HEK293T (cell line): ENCODE measurements at regions not wholly inside any gene's neighbourhood (a gene's known extent, or its start where the extent isn't known, plus 50 kb on each side); places are given as distances from the start of the nearest gene placed in this dataset.
"Not testable (repeated sequence)": the region's sequence is repeated elsewhere in the genome, so short reads cannot be mapped to it uniquely, and the experiment has no call there.

Source experiments
- CTCF ChIA-PET: fragments of 350-600 bp; formaldehyde crosslinking; extraction: SDS; loops from one replicate; lab custom pipeline; 2021; ENCODE audit warnings: antibody characterized with exemption, inconsistent platforms; lab: Yijun Ruan, JAX
- POLR2A ChIA-PET: fragments of 350-600 bp; formaldehyde crosslinking; extraction: SDS; loops from one replicate; lab custom pipeline; 2020; ENCODE audit warnings: antibody characterized with exemption, inconsistent platforms; lab: Yijun Ruan, JAX
- DNase-seq: peaks from one replicate; pipeline ENCODE4 v3.0.0; 2012; ENCODE audit warnings: mixed read lengths; ENCODE audit errors: extremely low spot score
- ARNT ChIP-seq: fragments of 450-650 bp; IDR thresholded peaks from 2 replicates; pipeline ENCODE4 v1.6.1; 2017; ENCODE audit warnings: mild to moderate bottlenecking
- BHLHE40 ChIP-seq: fragments of 450-650 bp; IDR thresholded peaks from 2 replicates; pipeline ENCODE4 v1.6.1; 2016; ENCODE audit warnings: mild to moderate bottlenecking, moderate library complexity, borderline replicate concordance
- CTBP1 ChIP-seq: fragments of 450-650 bp; IDR thresholded peaks from 2 replicates; pipeline ENCODE4 v1.6.1; 2016; ENCODE audit warnings: borderline replicate concordance
- ELF4 ChIP-seq: fragments of 450-650 bp; IDR thresholded peaks from 2 replicates; pipeline ENCODE4 v1.6.1; 2017; ENCODE audit warnings: antibody characterized with exemption
- FOXA1 ChIP-seq: fragments of 450-650 bp; IDR thresholded peaks from 2 replicates; pipeline ENCODE4 v1.6.1; 2016; ENCODE audit warnings: mild to moderate bottlenecking
- FOXK2 ChIP-seq: fragments of 450-650 bp; IDR thresholded peaks from 2 replicates; pipeline ENCODE4 v1.6.1; 2016; ENCODE audit warnings: mild to moderate bottlenecking
- FOXM1 ChIP-seq: fragments of 450-650 bp; IDR thresholded peaks from 2 replicates; pipeline ENCODE4 v1.6.1; 2017; ENCODE audit warnings: mild to moderate bottlenecking, borderline replicate concordance
- HDGF ChIP-seq: fragments of 450-650 bp; IDR thresholded peaks from 2 replicates; pipeline ENCODE4 v1.6.1; 2017; ENCODE audit warnings: antibody characterized with exemption, borderline replicate concordance
- L3MBTL2 ChIP-seq: fragments of 450-650 bp; conservative IDR thresholded peaks from 2 replicates; pipeline ENCODE4 v1.6.1; 2016; ENCODE audit warnings: mild to moderate bottlenecking
- LEF1 ChIP-seq: fragments of 450-650 bp; IDR thresholded peaks from 2 replicates; pipeline ENCODE4 v1.6.1; 2017; ENCODE audit warnings: mild to moderate bottlenecking, borderline replicate concordance
- NFRKB ChIP-seq: fragments of 450-650 bp; IDR thresholded peaks from 2 replicates; pipeline ENCODE4 v1.6.1; 2016; ENCODE audit warnings: mild to moderate bottlenecking, moderate library complexity
- PKNOX1 ChIP-seq: fragments of 450-650 bp; IDR thresholded peaks from 2 replicates; pipeline ENCODE4 v1.6.1; 2016
- SP1 ChIP-seq: fragments of 450-650 bp; IDR thresholded peaks from 2 replicates; pipeline ENCODE4 v1.6.1; 2017
- SUZ12 ChIP-seq: fragments of 450-650 bp; IDR thresholded peaks from 2 replicates; pipeline ENCODE4 v1.6.1; 2016; ENCODE audit warnings: mild to moderate bottlenecking
- TARDBP ChIP-seq: fragments of 450-650 bp; IDR thresholded peaks from 2 replicates; pipeline ENCODE4 v1.6.1; 2016
- ZNF384 ChIP-seq: fragments of 450-650 bp; IDR thresholded peaks from 2 replicates; pipeline ENCODE4 v1.6.1; 2016

GRCh38 chr11:44426119-44426518, 116.2 kb upstream of the ALX4 start:
- TF ChIP-seq ZNF384 = no peak
- no peak for TF ChIP-seq ELF4
- TF ChIP-seq SP1 = no peak
- no peak for TF ChIP-seq ARNT
- ChIA-PET POLR2A (no interaction called here), CTCF (interaction anchor here (1.0 to 1.5 kb wide), 3 partner anchors 9 to 112 kb away, joined by 3 to 5 read pairs (median 4); no protein-coding TSS in a partner anchor)
- no peak for DNase-seq

GRCh38 chr11:44426958-44427357, 117.0 kb upstream of the ALX4 start:
- CTCF ChIA-PET = interaction anchor here (0.6 to 1.5 kb wide), 7 partner anchors 10 to 512 kb away, joined by 3 to 5 read pairs (median 4); no protein-coding TSS in a partner anchor
- POLR2A ChIA-PET = no interaction called here
- DNase-seq = no peak
- TF ChIP-seq ZNF384 (no peak), SP1 (no peak), L3MBTL2 (no peak), SUZ12 (no peak), PKNOX1 (no peak), FOXK2 (no peak), HDGF (no peak), FOXM1 (no peak), ELF4 (no peak), FOXA1 (no peak), ARNT (no peak), CTBP1 (no peak)

GRCh38 chr11:44427432-44427831, 117.5 kb upstream of the ALX4 start:
- POLR2A ChIA-PET = no interaction called here
- peak; percentile 57 for DNase-seq
- CTCF ChIA-PET = interaction anchor here (0.6 to 1.5 kb wide), 8 partner anchors 11 to 511 kb away, joined by 3 to 5 read pairs (median 4); no protein-coding TSS in a partner anchor
- TF ChIP-seq SUZ12 (no peak), PKNOX1 (no peak), FOXA1 (no peak), FOXM1 (no peak), ZNF384 (no peak), ARNT (no peak), FOXK2 (no peak), TARDBP (no peak), ELF4 (no peak), L3MBTL2 (no peak), NFRKB (no peak), BHLHE40 (no peak), HDGF (no peak), SP1 (no peak), LEF1 (no peak), CTBP1 (no peak)

- TF ChIP-seq HDGF (no peak), PKNOX1 (no peak), TARDBP (no peak), L3MBTL2 (no peak), ARNT (no peak), FOXM1 (no peak), FOXK2 (no peak), ZNF384 (no peak), LEF1 (no peak)
- DNase-seq = no peak
- CTCF ChIA-PET = no interaction called here
- POLR2A ChIA-PET = no interaction called here
Observed at GRCh38 chr11:44430140-44430539, 120.2 kb upstream of the ALX4 start.

GRCh38 chr11:44434191-44434590, 124.3 kb upstream of the ALX4 start:
- ChIA-PET CTCF (no interaction called here), POLR2A (no interaction called here)
- DNase-seq = no peak
- TF ChIP-seq TARDBP = no peak
- TF ChIP-seq HDGF = no peak
- TF ChIP-seq NFRKB = no peak

GRCh38 chr11:44437122-44437521, 127.2 kb upstream of the ALX4 start:
- no peak for DNase-seq
- TF ChIP-seq FOXK2 = no peak
- no peak for TF ChIP-seq ZNF384
- no peak for TF ChIP-seq ARNT
- CTCF ChIA-PET = no interaction called here

GRCh38 chr11:44442893-44443673, 122.4 kb upstream of the CD82 start:
- CTCF ChIA-PET = interaction anchor here (0.6 to 1.0 kb wide), 2 partner anchors 16 to 81 kb away, joined by 3 to 5 read pairs; no protein-coding TSS in a partner anchor
- DNase-seq, POLR2A ChIA-PET: not testable (repeated sequence)

More at GRCh38 chr11:44437122-44437521, 127.2 kb upstream of the ALX4 start:
- POLR2A ChIA-PET = no interaction called here
